ENCODE measurements at regions not wholly inside any gene's neighbourhood (a gene's known extent, or its start where the extent isn't known, plus 50 kb on each side); places are given as distances from the start of the nearest gene placed in this dataset.

GRCh38 chr16:58828901-58829545 lies 94.9 kb upstream of the GOT2 start:
- ATAC-seq (no peak), DNase-seq (ENCODE audit: low read depth, low spot score) (no peak), FAIRE-seq (no peak)
- in situ Hi-C loops (cut with MboI) = no loop called here
- H3K4me1 ChIP-seq (ENCODE audit: control insufficient read depth, insufficient read depth, low read length) = no peaks in the 10 kb centered on the region
- no peak overlapping the region for H3K9ac ChIP-seq (ENCODE audit: control insufficient read depth, insufficient read depth, low read length)
- no peaks in the 10 kb centered on the region for H3K79me2 ChIP-seq (ENCODE audit: control insufficient read depth, insufficient read depth, low read length)
- ChIA-PET SMC1A (ENCODE audit: uncharacterized antibody, unreplicated experiment) (interaction anchor here (0.9 kb wide), 1 partner anchor 15 kb away, joined by 3 read pairs; no protein-coding TSS in a partner anchor), RAD21 (ENCODE audit: unreplicated experiment) (no interaction called here), CTCF (no interaction called here), POLR2A (no interaction called here)
- WGBS (ENCODE audit: insufficient coverage, insufficient replicate concordance, low lambda C conversion rate, missing lambda C conversion rate) = 74% methylated on average over 8 of the region's 8 CpGs
- H3K4me3 ChIP-seq = no peak overlapping the region
- no peak overlapping the region for H2AFZ ChIP-seq (ENCODE audit: control insufficient read depth, low read depth, low read length)
- no peaks in the 10 kb centered on the region for H3K27me3 ChIP-seq (replicated peaks in 1 of 2; ENCODE audit: control insufficient read depth in 2 of 2, insufficient read depth in 2 of 2, low read length in 1 of 2)
- no peaks in the 10 kb centered on the region for H3K9me3 ChIP-seq (replicated peaks; ENCODE audit: control insufficient read depth, insufficient read depth, low read length)
- no peak overlapping the region for H3K27ac ChIP-seq (ENCODE audit: control insufficient read depth, insufficient read depth)
- no TSS peak for BruUV-seq (replicated peaks)
- no peaks in the 10 kb centered on the region for H4K20me1 ChIP-seq (ENCODE audit: control insufficient read depth, insufficient read depth)
- intact Hi-C loops (cut with micrococcal nuclease; ENCODE audit: unreplicated experiment) = no loop called here
- no peaks in the 10 kb centered on the region for H3K36me3 ChIP-seq (ENCODE audit: control insufficient read depth in 2 of 2, insufficient read depth in 2 of 2, low read length in 1 of 2)
- no peak overlapping the region for H3K4me2 ChIP-seq (ENCODE audit: control insufficient read depth, insufficient read depth)
- TF ChIP-seq NFYB (IDR thresholded peaks at IDR 0.05; ENCODE audit: insufficient read depth, low read depth, low read length) (no peak), SUPT20H (IDR thresholded peaks at IDR 0.05; ENCODE audit: borderline replicate concordance, control insufficient read depth, low read depth, low read length) (no peak), BCLAF1 (IDR thresholded peaks at IDR 0.05) (no peak), ZNF24 (IDR thresholded peaks at IDR 0.05) (no peak), ELK1 (IDR thresholded peaks at IDR 0.05; ENCODE audit: low read depth, low read length) (no peak), RAD21 (IDR thresholded peaks at IDR 0.05; ENCODE audit: insufficient read depth, low read depth, low read length) (no peak), RCOR1 (conservative IDR thresholded peaks at IDR 0.05; ENCODE audit: low read depth, low read length) (no peak), ZNF384 (IDR thresholded peaks at IDR 0.05; ENCODE audit: borderline replicate concordance, low read depth, low read length) (no peak), ETV6 (conservative IDR thresholded peaks at IDR 0.05 in 1 of 2, IDR thresholded peaks at IDR 0.05 in 1 of 2; ENCODE audit: borderline replicate concordance in 1 of 2, low read depth in 1 of 2) (no peak), CHD4 (IDR thresholded peaks at IDR 0.05) (no peak), RBBP5 (conservative IDR thresholded peaks at IDR 0.05) (no peak), MLLT1 (IDR thresholded peaks at IDR 0.05) (no peak), SMAD1 (IDR thresholded peaks at IDR 0.05; ENCODE audit: low read depth, partially characterized antibody) (no peak), CBFB (IDR thresholded peaks at IDR 0.05; ENCODE audit: low read depth) (no peak), ZNF592 (IDR thresholded peaks at IDR 0.05) (no peak)
